GM18519 (cell line): ENCODE measurements at regions not wholly inside any gene's neighbourhood (a gene's known extent, or its start where the extent isn't known, plus 50 kb on each side); places are given as distances from the start of the nearest gene placed in this dataset.

ENCODE experiments used
- ATAC-seq: cut with Tn5 transposase; IDR thresholded peaks from one replicate; pipeline ENCODE4 v1.9.1; 2021; ENCODE audit warnings: mild to moderate bottlenecking, moderate library complexity; ENCODE audit not compliant: unreplicated experiment, low FRiP score

- ATAC-seq, result no peak
Observed at GRCh38 chr5:97832645-97833296, 649.7 kb upstream of the RIOK2 start.

- no peak for ATAC-seq
Observed at GRCh38 chr5:97834561-97834960, 651.5 kb upstream of the RIOK2 start.

- ATAC-seq, result no peak
Observed at GRCh38 chr5:97835112-97835511, 652.1 kb upstream of the RIOK2 start.

DNA sequence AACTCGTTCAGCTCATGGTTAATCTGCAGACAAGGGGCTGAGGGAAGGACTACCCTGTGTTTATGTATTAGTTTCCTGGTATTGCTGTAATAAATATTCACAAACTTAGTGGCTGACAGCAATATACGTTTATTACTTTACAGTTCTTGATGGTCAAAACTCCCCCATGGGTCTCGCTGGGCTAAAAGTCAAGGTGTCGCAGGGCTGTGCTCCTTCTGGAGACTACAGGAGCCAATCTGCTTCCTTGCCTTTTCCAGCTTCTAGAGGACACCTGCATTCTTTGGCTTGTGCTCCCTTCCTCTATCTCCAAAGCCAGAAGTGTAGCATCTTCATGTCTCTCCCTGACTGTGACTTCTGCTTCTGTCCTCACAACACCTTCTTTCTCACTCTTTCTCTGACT, 653.8 kb upstream of the RIOK2 start:
- no peak for ATAC-seq

DNA sequence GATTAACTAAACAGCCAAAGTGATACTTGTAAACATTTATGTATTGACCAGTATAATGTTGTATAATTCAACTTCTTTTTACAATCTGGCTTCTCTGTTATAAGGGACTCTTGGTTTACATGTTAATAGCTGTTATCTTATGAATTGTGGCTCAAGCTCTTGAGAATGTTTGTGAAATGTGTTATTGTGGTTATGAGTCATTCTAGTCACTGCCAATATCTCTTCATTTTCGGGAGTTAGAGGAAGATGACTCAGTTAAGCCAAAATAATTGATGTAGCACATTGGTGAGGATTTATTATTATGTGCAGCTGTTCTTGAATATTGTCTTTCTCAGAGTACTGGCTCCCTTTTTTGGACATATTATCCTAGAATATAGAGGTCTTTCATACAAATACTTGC, 655.2 kb upstream of the RIOK2 start:
- ATAC-seq, result peak; percentile 96

- ATAC-seq, result no peak
Observed at GRCh38 chr5:97839341-97840086, 656.5 kb upstream of the RIOK2 start.

DNA sequence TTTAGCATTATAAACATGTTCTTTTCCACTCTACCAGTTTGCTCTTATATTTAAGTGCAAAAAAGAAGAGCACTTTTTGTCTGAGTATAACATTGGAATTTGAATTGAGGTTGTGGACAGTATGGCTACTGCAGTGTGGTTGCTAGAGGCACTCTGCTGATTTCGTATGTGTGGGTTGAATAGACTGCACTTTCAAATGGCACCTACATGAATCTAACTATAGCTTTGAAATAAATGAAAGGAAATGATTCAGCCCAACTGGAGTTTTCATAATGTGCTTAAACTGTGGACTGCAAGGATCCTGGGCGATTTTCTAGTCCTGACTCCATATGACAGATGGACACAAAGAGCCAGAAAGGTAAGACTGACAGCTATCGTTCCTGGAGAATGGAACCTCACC, 657.6 kb upstream of the RIOK2 start:
- ATAC-seq, result no peak

- ATAC-seq, result no peak
Observed at GRCh38 chr5:97842687-97843086, 659.6 kb upstream of the RIOK2 start.

GRCh38 chr5:97844797-97845196, 661.8 kb upstream of the RIOK2 start:
- ATAC-seq, result no peak

GRCh38 chr5:97846643-97847042, 663.6 kb upstream of the RIOK2 start:
- no peak for ATAC-seq

- no peak for ATAC-seq
Observed at GRCh38 chr5:97847920-97848631, 665.0 kb upstream of the RIOK2 start.

GRCh38 chr5:97851036-97851435, 668.0 kb upstream of the RIOK2 start:
- no peak for ATAC-seq

DNA sequence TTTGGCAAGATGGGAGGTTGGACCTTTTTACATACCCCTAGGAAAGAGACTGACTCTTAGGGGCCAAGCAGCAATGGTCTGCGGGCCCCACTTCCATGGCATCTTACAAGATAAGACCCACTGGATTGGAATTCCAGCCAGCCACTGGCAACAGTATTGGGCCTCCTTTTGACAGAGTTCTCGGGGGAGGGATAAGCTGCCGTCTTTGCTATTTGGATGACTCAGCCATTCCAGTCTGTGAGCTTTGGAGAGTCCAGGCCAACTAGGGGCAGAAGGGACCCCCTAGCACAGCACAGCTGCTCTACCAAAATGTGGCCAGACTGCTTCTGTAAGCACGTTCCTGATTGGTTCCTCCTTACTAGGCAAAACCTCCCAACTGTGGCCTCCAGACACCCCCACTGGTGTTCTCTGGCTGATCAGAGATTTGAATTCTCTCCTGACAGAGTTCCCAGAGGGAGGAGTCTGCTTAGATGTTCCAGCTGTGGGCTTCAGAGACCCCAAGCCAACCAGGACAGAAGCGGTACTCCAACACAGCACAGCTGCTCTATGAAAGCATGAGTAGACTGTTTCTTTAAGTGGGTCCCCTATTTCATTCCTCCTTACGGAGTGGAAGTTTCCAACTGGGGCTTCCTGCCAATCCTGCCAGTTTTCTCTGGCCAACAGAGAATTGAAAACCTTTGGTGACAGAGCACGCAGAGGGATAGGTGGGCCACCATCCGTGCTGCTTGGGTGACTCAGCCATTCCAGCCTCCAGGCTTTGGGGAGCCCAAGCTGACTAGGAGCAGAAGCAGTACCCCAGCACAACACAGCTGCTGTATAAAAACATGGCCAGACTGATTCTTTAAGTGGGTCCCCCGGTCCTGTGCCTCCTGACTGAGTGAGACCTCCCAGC, 672.1 kb upstream of the RIOK2 start:
- ATAC-seq, result no peak

DNA sequence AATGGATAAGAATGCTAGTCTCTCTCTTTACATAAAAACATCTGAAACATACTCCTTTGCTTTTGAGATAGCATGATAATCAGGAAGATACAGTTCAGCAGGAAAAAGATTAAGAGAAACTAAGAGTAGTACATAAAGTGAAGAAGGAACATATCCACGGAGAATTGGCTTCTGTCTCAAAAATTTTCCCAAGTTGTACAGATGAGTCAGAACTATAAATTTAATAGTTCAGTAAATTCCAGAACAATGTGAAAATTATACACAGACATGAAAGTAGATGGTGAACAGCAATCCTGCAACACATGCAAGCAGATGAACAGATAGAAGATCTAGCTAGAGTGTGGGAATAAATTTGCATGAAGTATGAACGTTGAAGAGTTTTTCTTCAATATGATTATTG, 691.4 kb upstream of the RIOK2 start:
- ATAC-seq, result no peak

- no peak for ATAC-seq
Observed at GRCh38 chr5:97876272-97876671, 693.2 kb upstream of the RIOK2 start.

DNA sequence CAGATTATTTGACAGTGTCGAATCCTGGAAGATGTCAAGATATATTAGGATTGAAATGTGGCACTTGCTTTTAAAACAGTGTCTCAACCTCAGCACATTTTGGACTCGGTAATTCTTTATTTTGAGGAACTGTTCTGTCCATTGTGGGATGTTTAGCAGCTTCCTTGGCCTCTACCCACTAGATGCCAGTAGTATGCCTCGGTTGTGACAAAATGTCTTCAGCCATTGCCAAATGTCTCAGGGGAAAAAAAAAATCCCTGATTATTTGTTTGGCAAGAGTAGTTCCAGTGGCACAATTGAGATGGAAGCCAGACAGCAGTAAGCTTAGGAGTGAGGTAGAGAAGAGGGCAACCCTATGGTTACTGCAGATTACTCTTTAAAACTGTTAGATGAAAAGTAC, 694.5 kb upstream of the RIOK2 start:
- ATAC-seq, result no peak

DNA sequence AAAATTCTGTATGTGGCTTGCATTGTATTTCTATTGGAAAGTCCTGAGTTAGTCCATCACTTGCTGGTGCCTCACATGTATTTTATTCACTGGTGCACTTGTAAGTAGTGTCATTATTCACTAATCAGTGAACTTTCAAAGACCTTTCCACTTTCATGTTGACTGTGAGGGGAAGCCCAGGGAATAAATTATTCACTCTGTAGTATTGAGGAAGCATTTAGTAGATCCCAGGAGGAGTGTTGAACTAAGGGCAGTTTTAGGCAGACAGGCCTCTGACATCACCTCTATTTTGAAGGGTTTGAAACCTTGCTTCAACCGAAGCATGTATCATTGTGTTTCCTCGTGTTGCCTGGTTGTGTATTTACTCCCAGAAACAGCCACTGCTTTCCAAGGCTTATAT, 705.4 kb upstream of the RIOK2 start:
- peak; percentile 97 for ATAC-seq

DNA sequence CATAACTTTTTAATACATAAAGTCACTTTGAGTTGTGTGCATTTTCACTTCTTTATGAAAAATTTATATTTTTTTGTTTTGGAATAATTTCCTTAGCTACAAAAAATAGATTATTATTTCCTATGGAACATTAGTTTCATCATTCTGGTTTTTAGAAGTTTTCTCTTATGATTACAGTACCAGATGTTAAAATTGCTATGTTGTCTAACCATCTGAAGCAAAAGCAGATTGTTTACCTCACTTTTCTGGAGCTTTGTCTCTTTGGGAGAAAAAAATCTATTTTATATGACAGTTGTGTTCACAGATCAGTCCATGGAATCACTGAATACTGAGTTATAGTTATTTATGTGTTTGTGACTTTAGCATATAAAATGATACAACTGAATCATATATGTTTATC, 708.9 kb upstream of the RIOK2 start:
- ATAC-seq, result no peak

DNA sequence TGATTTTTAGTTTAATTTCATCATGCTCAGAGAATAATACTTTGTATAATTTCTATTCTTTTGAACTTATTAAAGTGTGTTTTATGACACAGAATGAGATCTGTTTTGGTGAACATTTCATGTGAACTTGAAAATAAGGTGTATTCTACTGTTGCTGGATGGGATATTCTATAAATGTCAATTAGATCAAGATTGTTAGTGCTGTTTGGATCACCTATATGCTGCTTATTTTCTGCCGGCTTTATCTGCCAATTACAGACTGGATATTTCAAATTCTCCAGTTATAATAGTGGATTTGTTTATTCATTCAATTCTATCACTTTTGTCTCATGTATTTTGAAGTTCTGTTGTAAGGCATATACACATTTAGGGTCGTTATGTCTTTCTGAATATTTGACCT, 720.7 kb upstream of the RIOK2 start:
- no peak for ATAC-seq

DNA sequence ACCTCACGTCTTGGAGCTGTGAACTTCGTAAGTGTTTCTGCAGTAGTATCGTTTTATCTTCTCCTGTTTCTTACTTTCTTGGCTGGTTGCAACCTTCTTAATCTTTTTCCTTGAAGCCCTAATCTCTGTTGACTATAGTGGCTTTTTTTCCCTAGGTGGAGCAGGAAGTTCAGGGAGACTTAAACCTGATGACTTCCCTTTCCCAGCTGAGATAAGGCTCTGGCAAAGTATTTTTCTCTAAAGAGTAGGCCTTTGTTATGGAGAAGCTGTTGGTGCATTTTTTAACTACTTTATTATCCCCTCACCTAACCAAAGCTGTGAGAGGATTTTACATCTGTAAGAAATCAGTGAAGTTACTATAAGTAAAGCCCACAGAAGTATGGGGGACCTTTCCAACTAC, 723.1 kb upstream of the RIOK2 start:
- no peak for ATAC-seq
